ENCODE measurements at regions not wholly inside any gene's neighbourhood (a gene's known extent, or its start where the extent isn't known, plus 50 kb on each side); places are given as distances from the start of the nearest gene placed in this dataset.

GRCh38 chr6:164546263-164546662 is 763.1 kb downstream of the C6orf118 start:
- DNase-seq = no peak

GRCh38 chr6:164534070-164534766 is 775.2 kb downstream of the C6orf118 start:
- no peak for DNase-seq

- DNase-seq = no peak
Observed at GRCh38 chr6:164533045-164533362, 776.4 kb downstream of the C6orf118 start.

GRCh38 chr6:164532198-164533044 is 777.0 kb downstream of the C6orf118 start:
- no peak for DNase-seq

- DNase-seq = no peak
Observed at GRCh38 chr6:164531736-164532135, 777.7 kb downstream of the C6orf118 start.

GRCh38 chr6:164528539-164528938 is 780.9 kb downstream of the C6orf118 start:
- no peak for DNase-seq

GRCh38 chr6:164523087-164523654 is 786.2 kb downstream of the C6orf118 start:
- no peak for DNase-seq

- no peak for DNase-seq
Observed at GRCh38 chr6:164520916-164521315, 788.5 kb downstream of the C6orf118 start.

- DNase-seq = no peak
Observed at GRCh38 chr6:164507206-164507940, 802.0 kb downstream of the C6orf118 start.

- no peak for DNase-seq
Observed at GRCh38 chr6:164505425-164505824, 804.0 kb downstream of the C6orf118 start.

GRCh38 chr6:164502833-164503232 is 806.6 kb downstream of the C6orf118 start:
- DNase-seq = no peak

- DNase-seq = no peak
Observed at GRCh38 chr6:164495882-164496495, 813.4 kb downstream of the C6orf118 start.

- DNase-seq = no peak
Observed at GRCh38 chr6:164478426-164478825, 831.0 kb downstream of the C6orf118 start.

GRCh38 chr6:164477790-164478189 is 831.6 kb downstream of the C6orf118 start:
- DNase-seq = no peak

- DNase-seq = no peak
Observed at GRCh38 chr6:164477101-164477500, 832.3 kb downstream of the C6orf118 start.

- no peak for DNase-seq
Observed at GRCh38 chr6:164469276-164469949, 840.0 kb downstream of the C6orf118 start.

- no peak for DNase-seq
Observed at GRCh38 chr6:164455835-164456234, 853.6 kb downstream of the C6orf118 start.

- DNase-seq = no peak
Observed at GRCh38 chr6:164453835-164454234, 855.6 kb downstream of the C6orf118 start.

- DNase-seq = no peak
Observed at GRCh38 chr6:164442572-164442971, 866.8 kb downstream of the C6orf118 start.

- no peak for DNase-seq
Observed at GRCh38 chr6:164439331-164439730, 870.1 kb downstream of the C6orf118 start.

- no peak for DNase-seq
Observed at GRCh38 chr6:164436976-164437375, 872.4 kb downstream of the C6orf118 start.

GRCh38 chr6:164427728-164428402 is 881.5 kb downstream of the C6orf118 start:
- no peak for DNase-seq

Measured in CD4-positive, alpha-beta T cell treated with Interleukin-1 beta for 1 hour (primary cell).